ENCODE measurements at regions not wholly inside any gene's neighbourhood (a gene's known extent, or its start where the extent isn't known, plus 50 kb on each side); places are given as distances from the start of the nearest gene placed in this dataset.

GRCh38 chr3:73812054-73812453 is 187.3 kb upstream of the PDZRN3 start:
- intact Hi-C loops (cut with DNase I, micrococcal nuclease), result no loop called here
- DNase-seq, result no peak
- ATAC-seq, result no peak

DNA sequence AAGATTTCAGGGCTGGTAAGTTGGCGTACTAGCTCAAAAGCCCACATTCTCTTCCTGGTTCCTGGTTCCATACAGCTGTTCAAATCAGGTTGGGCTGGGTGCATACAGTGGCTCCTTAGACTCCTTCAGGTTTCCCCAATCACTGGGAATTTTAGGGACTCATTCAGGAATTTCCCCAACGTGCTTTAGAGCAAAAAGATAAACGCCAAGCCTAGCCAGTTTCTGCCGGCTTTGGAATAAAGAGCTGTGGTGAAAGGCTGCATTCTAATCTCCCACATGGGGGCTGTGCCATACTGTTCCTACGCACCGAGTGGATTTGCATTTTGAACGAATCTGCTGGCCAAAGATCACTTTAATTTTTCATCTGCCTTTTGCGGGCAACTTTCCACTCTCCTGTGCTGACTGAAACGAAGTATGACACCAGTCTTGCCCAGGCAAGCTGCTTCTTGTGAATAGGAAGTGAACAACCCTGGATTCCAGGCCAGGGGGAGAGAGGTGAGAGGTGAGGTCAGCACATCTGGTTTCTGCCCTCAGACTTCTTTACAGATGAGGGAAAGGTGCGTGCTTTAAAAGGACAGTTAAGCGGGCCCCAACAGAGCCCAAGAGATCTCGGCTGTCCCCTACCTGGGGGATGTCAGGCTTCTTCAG is 184.2 kb upstream of the PDZRN3 start:
- DNase-seq, result no peak
- peak; percentile 45 for ATAC-seq

DNA sequence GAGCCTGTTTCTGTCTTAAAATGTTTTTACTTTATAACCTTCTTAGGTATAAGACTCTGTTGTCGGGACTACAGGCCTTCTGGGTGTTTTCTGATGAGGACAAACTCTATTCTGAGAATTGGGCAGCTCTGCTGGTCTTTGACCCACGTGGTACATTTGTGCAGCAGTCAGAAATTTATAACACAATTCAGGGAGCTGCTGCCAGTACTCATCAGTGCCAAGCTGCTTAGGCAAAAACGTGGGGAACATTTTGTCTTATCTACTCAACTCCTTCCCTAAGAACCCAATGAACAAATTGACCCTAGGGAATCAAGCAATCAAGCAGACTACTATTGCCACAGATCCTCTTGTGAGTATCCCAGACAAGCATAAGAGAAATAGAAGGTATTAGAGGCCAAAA is 180.7 kb upstream of the PDZRN3 start:
- peak in 1 of 2 donors; percentile 38 for DNase-seq
- no peak for ATAC-seq
- intact Hi-C loops (cut with DNase I, micrococcal nuclease), result no loop called here

More for the DNA sequence above, 184.2 kb upstream of the PDZRN3 start:
- intact Hi-C loops (cut with DNase I, micrococcal nuclease), result no loop called here

DNA sequence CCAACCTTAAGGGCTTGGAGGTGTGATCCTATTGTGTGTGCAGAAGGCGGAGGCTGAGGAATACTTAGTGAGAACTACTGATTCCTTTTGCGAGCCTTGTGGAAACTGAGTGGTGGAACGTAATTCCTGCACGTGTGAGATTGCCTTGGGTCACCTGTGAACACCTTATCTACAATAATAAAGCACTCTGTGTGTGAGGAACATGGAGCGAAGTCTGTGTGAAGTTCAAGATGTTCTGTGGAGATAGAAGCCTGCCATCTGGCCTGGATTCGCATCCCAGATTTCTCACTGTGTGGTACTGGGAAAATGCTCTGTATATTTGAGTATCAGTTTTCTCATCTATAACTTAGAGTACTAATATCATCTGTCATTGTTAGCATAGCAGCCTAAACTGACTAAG is 179.5 kb upstream of the PDZRN3 start:
- DNase-seq, result no peak
- no peak for ATAC-seq

GRCh38 chr3:73801444-73801843 is 176.7 kb upstream of the PDZRN3 start:
- DNase-seq (no peak), ATAC-seq (no peak)
- intact Hi-C loops (cut with DNase I, micrococcal nuclease), result no loop called here

More for the DNA sequence above, 179.5 kb upstream of the PDZRN3 start:
- intact Hi-C loops (cut with DNase I, micrococcal nuclease), result no loop called here

GRCh38 chr3:73797311-73797710 is 172.6 kb upstream of the PDZRN3 start:
- no peak for DNase-seq
- intact Hi-C loops (cut with DNase I, micrococcal nuclease), result no loop called here
- no peak for ATAC-seq

DNA sequence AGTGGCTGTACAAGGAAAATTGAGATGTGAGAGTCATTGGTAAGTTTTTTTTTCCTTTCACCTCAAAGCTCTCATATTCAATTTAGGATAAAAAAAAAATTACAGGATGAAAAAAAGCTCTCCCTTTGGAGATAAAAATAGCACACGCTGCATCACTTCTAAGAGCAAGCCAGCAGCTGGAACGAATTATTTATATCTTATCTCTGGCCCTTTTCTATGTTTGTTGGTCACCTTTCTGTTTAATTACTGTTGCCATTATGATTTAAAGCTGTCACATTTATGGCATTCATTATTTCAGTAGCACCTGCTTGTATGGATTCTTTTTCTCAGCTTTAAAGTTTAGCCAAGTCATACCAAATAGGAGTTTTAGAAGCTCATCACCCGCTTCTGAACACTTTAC is 171.6 kb upstream of the PDZRN3 start:
- DNase-seq (no peak), ATAC-seq (no peak)
- intact Hi-C loops (cut with DNase I, micrococcal nuclease), result no loop called here

DNA sequence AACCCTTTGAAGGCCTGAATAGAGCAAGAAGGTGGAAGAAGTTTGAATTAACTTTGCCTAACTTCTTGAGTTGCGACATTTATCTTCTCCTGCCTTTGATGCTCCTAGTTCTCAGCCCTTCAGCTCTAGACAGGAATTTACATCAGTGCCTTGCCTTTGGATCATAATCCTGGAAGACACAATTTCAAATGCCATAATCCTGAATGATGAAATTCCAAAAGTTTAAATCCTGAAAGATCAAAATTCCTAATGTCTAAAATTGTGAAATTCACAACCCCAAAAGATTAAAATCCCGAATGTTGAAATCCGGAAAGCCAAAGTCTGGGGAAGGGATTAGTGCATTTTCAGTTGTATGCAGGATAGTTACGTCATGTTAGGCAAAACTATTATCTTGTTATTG is 166.6 kb upstream of the PDZRN3 start:
- DNase-seq (no peak), ATAC-seq (no peak)
- intact Hi-C loops (cut with DNase I, micrococcal nuclease), result no loop called here

DNA sequence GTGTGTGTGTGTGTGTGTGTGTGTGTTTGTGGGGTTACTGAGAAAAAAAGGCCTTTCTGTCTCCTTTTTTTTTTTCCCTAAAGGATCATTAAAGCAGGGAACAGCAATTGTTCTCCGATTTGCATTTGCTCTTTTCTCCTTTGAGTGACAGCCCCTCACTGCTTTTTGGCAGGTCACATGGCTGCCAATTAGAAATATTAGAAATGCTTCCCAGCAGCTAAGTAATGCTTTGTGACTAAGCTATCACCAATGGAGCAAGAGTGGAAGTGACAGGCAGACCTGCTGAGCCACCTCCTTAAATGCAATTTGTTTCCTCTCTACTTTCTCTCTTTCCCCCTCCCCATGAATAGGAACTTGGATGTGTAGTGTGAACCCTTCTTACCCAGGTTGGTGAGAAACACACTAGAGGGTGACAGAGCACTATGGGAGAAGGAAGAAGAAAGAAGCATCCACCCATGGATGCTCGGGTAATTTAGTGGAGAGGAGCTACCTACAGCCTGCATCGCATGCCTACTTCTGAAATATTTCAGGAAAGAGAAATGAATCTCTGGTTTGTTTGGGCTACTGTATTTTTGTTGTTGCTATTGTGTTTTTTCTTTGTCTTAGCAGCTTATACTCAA is 165.2 kb upstream of the PDZRN3 start:
- intact Hi-C loops (cut with DNase I, micrococcal nuclease), result no loop called here
- no peak for ATAC-seq
- DNase-seq, result no peak

GRCh38 chr3:73787620-73788019 is 162.9 kb upstream of the PDZRN3 start:
- DNase-seq, result no peak
- ATAC-seq, result no peak
- intact Hi-C loops (cut with DNase I, micrococcal nuclease), result no loop called here

GRCh38 chr3:73786998-73787397 is 162.3 kb upstream of the PDZRN3 start:
- DNase-seq, result no peak
- intact Hi-C loops (cut with DNase I, micrococcal nuclease), result no loop called here
- no peak for ATAC-seq

DNA sequence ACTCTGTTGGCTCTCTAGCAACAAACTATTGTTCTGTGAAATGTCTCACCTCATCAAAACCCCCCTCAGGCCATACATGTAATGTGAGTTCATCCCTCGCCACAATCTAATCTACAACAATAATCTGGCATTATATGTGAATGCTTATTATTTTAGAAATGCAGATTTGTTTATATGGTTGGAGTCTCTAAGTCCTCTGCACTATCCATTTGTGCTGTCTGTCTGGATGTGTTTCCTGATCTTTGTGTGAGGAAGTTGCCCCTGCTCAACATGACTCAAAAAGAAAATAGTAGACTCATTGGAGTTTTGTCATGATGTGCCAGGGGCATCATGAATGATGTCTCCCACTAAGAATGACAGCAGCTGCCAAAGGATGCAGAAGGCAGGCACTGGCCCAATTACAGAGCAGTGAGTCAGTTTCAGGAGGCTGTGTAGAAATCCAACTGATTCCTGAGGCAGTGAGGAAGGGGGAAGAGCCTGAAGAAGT is 161.6 kb upstream of the PDZRN3 start:
- DNase-seq, result no peak

GRCh38 chr3:73784686-73785392 is 160.1 kb upstream of the PDZRN3 start:
- ATAC-seq (no peak), DNase-seq (no peak)
- intact Hi-C loops (cut with DNase I, micrococcal nuclease), result no loop called here

More for the DNA sequence above, 161.6 kb upstream of the PDZRN3 start:
- intact Hi-C loops (cut with DNase I, micrococcal nuclease), result no loop called here
- ATAC-seq, result no peak

GRCh38 chr3:73783811-73784210 is 159.1 kb upstream of the PDZRN3 start:
- no peak for DNase-seq

DNA sequence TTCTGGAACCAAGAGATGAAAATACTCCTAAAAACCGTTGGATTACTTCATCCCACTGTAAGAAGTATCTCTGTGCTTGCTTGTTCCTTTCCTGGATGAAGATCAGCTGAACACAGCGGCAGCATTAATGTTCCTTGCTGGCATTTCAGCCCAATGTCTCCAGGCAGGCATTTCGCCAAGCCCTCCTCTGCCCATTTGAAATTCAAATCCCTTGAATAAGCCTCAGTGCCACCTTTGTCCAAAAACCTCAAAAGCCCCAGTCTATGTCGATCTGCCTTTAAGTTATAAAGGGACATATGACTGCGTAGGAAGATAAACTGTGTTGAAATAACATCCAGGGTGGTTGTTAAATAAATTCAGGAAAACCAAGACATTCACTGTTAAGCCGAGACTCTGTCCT is 156.8 kb upstream of the PDZRN3 start:
- no peak for ATAC-seq
- intact Hi-C loops (cut with DNase I, micrococcal nuclease), result no loop called here
- no peak for DNase-seq

More at GRCh38 chr3:73783811-73784210, 159.1 kb upstream of the PDZRN3 start:
- intact Hi-C loops (cut with DNase I, micrococcal nuclease), result no loop called here
- ATAC-seq, result no peak

DNA sequence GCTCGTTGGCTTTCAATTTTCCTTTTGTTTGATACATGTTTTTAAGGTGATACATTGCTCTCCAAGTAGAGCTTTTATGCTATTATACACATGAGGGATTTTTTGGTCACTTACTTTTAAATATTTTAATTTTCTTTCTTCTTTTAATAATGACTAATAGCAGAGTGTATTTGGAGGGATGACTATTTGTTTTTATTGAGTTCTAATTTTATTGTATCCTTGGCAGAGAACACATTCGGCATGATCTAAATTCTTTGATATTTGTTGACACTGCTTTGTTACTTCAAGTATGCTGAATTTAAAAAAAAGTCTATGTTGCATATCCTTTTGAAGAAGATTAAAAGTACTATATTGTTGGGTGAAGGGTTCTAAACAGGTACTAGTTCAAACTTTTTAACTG is 149.9 kb upstream of the PDZRN3 start:
- no peak for ATAC-seq
- intact Hi-C loops (cut with DNase I, micrococcal nuclease), result no loop called here
- no peak for DNase-seq

GRCh38 chr3:73773233-73773632 is 148.5 kb upstream of the PDZRN3 start:
- intact Hi-C loops (cut with DNase I, micrococcal nuclease), result no loop called here
- no peak for DNase-seq
- no peak for ATAC-seq

GRCh38 chr3:73772076-73772886 is 147.5 kb upstream of the PDZRN3 start:
- ATAC-seq (no peak), DNase-seq (no peak)
- intact Hi-C loops (cut with DNase I, micrococcal nuclease), result no loop called here

DNA sequence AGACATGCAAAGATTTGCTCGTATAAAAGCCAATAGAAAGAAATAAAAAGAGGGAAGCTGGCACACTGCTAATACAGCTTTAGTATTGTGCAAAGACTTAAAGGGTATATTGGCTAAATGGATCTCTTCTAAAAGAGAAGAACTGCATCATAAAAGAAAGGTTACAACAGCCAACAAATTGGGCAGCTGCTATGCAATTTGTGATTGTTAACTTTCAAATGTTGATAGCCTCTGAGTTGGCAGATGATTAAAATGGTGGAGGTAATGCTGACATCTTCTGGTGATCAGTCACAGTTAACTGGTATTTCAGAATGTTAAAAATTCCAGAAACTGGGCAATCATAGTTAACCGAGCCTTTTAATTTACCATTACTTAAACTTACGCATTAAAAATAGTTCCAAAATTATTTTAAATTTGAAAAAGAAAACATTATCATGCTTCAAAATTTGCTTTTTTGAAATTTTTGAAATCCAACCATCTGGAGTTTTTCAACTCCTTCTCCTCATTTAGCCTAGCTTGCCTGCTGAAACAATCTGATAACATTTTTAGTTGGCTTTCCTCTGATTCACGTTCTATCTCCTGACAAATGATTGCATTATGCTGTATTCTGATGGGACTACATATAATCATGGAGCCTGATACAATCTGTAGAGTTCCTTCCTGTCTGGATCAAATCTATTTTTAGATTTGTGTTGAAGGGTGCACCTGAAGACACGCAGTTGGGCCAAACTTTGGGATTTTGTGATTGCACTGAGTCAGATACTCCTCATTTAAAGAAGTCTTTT is 144.0 kb upstream of the PDZRN3 start:
- ATAC-seq (no peak), DNase-seq (no peak)
- intact Hi-C loops (cut with DNase I, micrococcal nuclease), result no loop called here
